HepG2 (cell line): ENCODE measurements at regions not wholly inside any gene's neighbourhood (a gene's known extent, or its start where the extent isn't known, plus 50 kb on each side); places are given as distances from the start of the nearest gene placed in this dataset.

Experiments used
- ATAC-seq: fragments of 200-7000 bp; cut with Tn5 transposase; 3 replicates; pipeline ENCODE4 v1.9.1; 2020; ENCODE audit warnings: mild to moderate bottlenecking, moderate library complexity
- BruUV-seq: library from RNA; stranded (reverse); fragments of 400-500 nt; replicated peaks from 2 replicates; lab custom pipeline; 2021; lab: Mats Ljungman, UMichigan
- CTCF ChIA-PET: fragments of 300-600 bp; formaldehyde crosslinking; extraction: SDS; loops from one replicate; lab custom pipeline; 2021; ENCODE audit warnings: low total read pairs, inconsistent platforms, low intra/inter-chr PET ratio; lab: Yijun Ruan, JAX
- POLR2A ChIA-PET: fragments of 350-600 bp; sonication (Branson Sonifier 250); formaldehyde crosslinking; loops from one replicate; lab custom pipeline; 2020; ENCODE audit warnings: antibody characterized with exemption, inconsistent platforms; lab: Yijun Ruan, JAX
- DNase-seq: peaks from one replicate; pipeline ENCODE4 v3.0.0-alpha.2; 2015; ENCODE audit warnings: low spot score
- FAIRE-seq: peaks from 3 replicates; lab custom pipeline; 2011; peaks lifted over from hg19 to GRCh38; lab: Jason Lieb, UNC
- H2AFZ ChIP-seq: one replicate; pipeline ENCODE4 v1.6.1; 2011; ENCODE audit warnings: low read length, inconsistent platforms
- H3K27ac ChIP-seq: fragments of 300-600 bp; 3 replicates; pipeline ENCODE4 v1.8.0; 2011; ENCODE audit warnings: mixed run types, mild to moderate bottlenecking, mixed read lengths, low read length, inconsistent platforms; ENCODE audit not compliant: insufficient read depth; ENCODE audit errors: extremely low read length
- H3K27me3 ChIP-seq, 2 experiments: fragments of 200-600 bp in 1 of 2; 2 replicates in 1 of 2; 3 replicates in 1 of 2; pipeline versions ENCODE4 v1.6.0 to v1.8.0; 2011; ENCODE audit warnings: low read length in 2 of 2, mild to moderate bottlenecking in 2 of 2, moderate library complexity in 2 of 2, inconsistent platforms in 1 of 2; ENCODE audit not compliant: insufficient read depth in 2 of 2, control insufficient read depth in 1 of 2
- H3K36me3 ChIP-seq, 2 experiments: fragments of 200-600 bp in 1 of 2; replicated peaks in 1 of 2; 2 replicates in 1 of 2; 3 replicates in 1 of 2; pipeline versions ENCODE4 v1.5.1 to v1.8.0; 2011; ENCODE audit warnings: low read length in 2 of 2, inconsistent platforms in 1 of 2; ENCODE audit not compliant: insufficient read depth in 2 of 2, control insufficient read depth in 1 of 2
- H3K4me1 ChIP-seq: 2 replicates; pipeline ENCODE4 v1.5.1; 2012; ENCODE audit warnings: low read length, inconsistent platforms; ENCODE audit not compliant: insufficient read depth
- H3K4me2 ChIP-seq: 2 replicates; pipeline ENCODE4 v1.6.0; 2011; ENCODE audit warnings: low read depth, low read length, inconsistent platforms
- H3K4me3 ChIP-seq, 3 experiments: fragments of 200-600 bp in 1 of 3; sonication (generic), shearing (Covaris generic) in 1 of 3; replicated peaks in 1 of 3; 2 replicates each; pipeline ENCODE4 v1.5.1; 2011 to 2016; ENCODE audit warnings: low read length in 3 of 3, inconsistent platforms in 2 of 3, low read depth in 2 of 3, mild to moderate bottlenecking in 2 of 3, control low read depth in 1 of 3, mixed read lengths in 1 of 3; ENCODE audit not compliant: insufficient read depth in 1 of 3
- H3K79me2 ChIP-seq: one replicate; pipeline ENCODE4 v1.6.1; 2011; ENCODE audit warnings: low read length, inconsistent platforms; ENCODE audit not compliant: insufficient read depth
- H3K9ac ChIP-seq: 2 replicates; pipeline ENCODE4 v1.6.0; 2011; ENCODE audit warnings: mild to moderate bottlenecking, low read depth, low read length, inconsistent platforms; ENCODE audit not compliant: insufficient read depth
- H3K9me3 ChIP-seq: 2 replicates; pipeline ENCODE4 v1.5.1; 2012; ENCODE audit warnings: mild to moderate bottlenecking, low read length
- H4K20me1 ChIP-seq: 2 replicates; pipeline ENCODE4 v1.6.0; 2011; ENCODE audit warnings: inconsistent platforms, mild to moderate bottlenecking, low read length, moderate library complexity; ENCODE audit not compliant: insufficient read depth
- CREB3 ChIP-seq: sonication (generic); formaldehyde crosslinking; IDR thresholded peaks from 2 replicates; pipeline ENCODE4 v1.5.0; 2020; ENCODE audit warnings: missing genetic modification reagents
- CSRNP1 ChIP-seq: sonication (generic); formaldehyde crosslinking; IDR thresholded peaks from 2 replicates; pipeline ENCODE4 v1.8.1; 2023; ENCODE audit warnings: mild to moderate bottlenecking, missing genetic modification reagents
- ETS1 ChIP-seq: sonication (generic); formaldehyde crosslinking; IDR thresholded peaks from 2 replicates; pipeline ENCODE4 v1.4.0; 2020; ENCODE audit warnings: missing genetic modification reagents
- HDAC1 ChIP-seq: sonication (generic); formaldehyde crosslinking; IDR thresholded peaks from 2 replicates; pipeline ENCODE4 v1.5.1; 2020; ENCODE audit warnings: mild to moderate bottlenecking, missing genetic modification reagents
- HOXA7 ChIP-seq: sonication (generic); formaldehyde crosslinking; IDR thresholded peaks from 2 replicates; pipeline ENCODE4 v1.8.1; 2022; ENCODE audit warnings: mild to moderate bottlenecking, missing genetic modification reagents, moderate library complexity
- JDP2 ChIP-seq: sonication (generic); formaldehyde crosslinking; IDR thresholded peaks from 2 replicates; pipeline ENCODE4 v1.8.1; 2022; ENCODE audit warnings: missing genetic modification reagents, borderline replicate concordance
- MYC ChIP-seq: sonication (generic); formaldehyde crosslinking; IDR thresholded peaks from 2 replicates; pipeline ENCODE4 v1.9.0; 2021; ENCODE audit warnings: missing genetic modification reagents, borderline replicate concordance
- PLRG1 ChIP-seq: fragments of 450-650 bp; conservative IDR thresholded peaks from 2 replicates; pipeline ENCODE4 v1.6.1; 2016
- REXO4 ChIP-seq: sonication (generic); formaldehyde crosslinking; IDR thresholded peaks from 2 replicates; pipeline ENCODE4 v1.8.0; 2022; ENCODE audit warnings: missing genetic modification reagents, mild to moderate bottlenecking, borderline replicate concordance
- RFXANK ChIP-seq: IDR thresholded peaks from 2 replicates; pipeline ENCODE4 v1.6.1; 2016
- SNRNP70 ChIP-seq: fragments of 200-400 bp; formaldehyde crosslinking; IDR thresholded peaks from 2 replicates; pipeline ENCODE4 v1.6.1; 2017; ENCODE audit warnings: mild to moderate bottlenecking, low read depth, low read length, moderate library complexity
- XBP1 ChIP-seq: sonication (generic); formaldehyde crosslinking; IDR thresholded peaks from 2 replicates; pipeline ENCODE4 v1.5.0; 2020; ENCODE audit warnings: missing genetic modification reagents
- ZFP36 ChIP-seq: fragments of 150-350 bp; IDR thresholded peaks from 2 replicates; pipeline ENCODE4 v1.6.1; 2018; ENCODE audit warnings: borderline replicate concordance, low read length, low read depth; ENCODE audit not compliant: partially characterized antibody
- ZNF572 ChIP-seq: sonication (generic); formaldehyde crosslinking; IDR thresholded peaks from 2 replicates; pipeline ENCODE4 v1.5.1; 2020; ENCODE audit warnings: mild to moderate bottlenecking, missing genetic modification reagents
- ZNF597 ChIP-seq: sonication (generic); formaldehyde crosslinking; IDR thresholded peaks from 2 replicates; pipeline ENCODE4 v1.5.0; 2020; ENCODE audit warnings: missing genetic modification reagents
- WGBS: methylation state at CpG from one replicate; pipeline ENCODE4 v1.1.6; 2017; ENCODE audit warnings: low lambda C conversion rate; 5-methylcytosine and 5-hydroxymethylcytosine counted together
- in situ Hi-C: cut with HindIII; loops from 2 replicates; pipeline ENCODE4 v1.10.0; 2017; ENCODE audit warnings: low pct_unique_long_range_greater_than_20kb; ENCODE audit not compliant: extremely low pct_ligation_motif_present
- intact Hi-C: fragments of 100-400 bp; cut with micrococcal nuclease; formaldehyde crosslinking; loops from one replicate; pipeline ENCODE4 v1.10.0; 2022; ENCODE audit not compliant: unreplicated experiment
- TF ChIP-seq, protein P1 (sequence below): sonication (generic); formaldehyde crosslinking; conservative IDR thresholded peaks from 2 replicates; pipeline ENCODE4 v1.4.0; 2020; ENCODE audit warnings: missing genetic modification reagents
- TF ChIP-seq, protein P2 (sequence below): sonication (generic); formaldehyde crosslinking; IDR thresholded peaks from 2 replicates; pipeline ENCODE4 v1.5.0; 2020; ENCODE audit warnings: missing genetic modification reagents
- TF ChIP-seq, protein P3 (sequence below): sonication (generic); formaldehyde crosslinking; IDR thresholded peaks from 2 replicates; pipeline ENCODE4 v1.8.0; 2022; ENCODE audit warnings: missing genetic modification reagents, low read depth, mild to moderate bottlenecking, borderline replicate concordance

DNA sequence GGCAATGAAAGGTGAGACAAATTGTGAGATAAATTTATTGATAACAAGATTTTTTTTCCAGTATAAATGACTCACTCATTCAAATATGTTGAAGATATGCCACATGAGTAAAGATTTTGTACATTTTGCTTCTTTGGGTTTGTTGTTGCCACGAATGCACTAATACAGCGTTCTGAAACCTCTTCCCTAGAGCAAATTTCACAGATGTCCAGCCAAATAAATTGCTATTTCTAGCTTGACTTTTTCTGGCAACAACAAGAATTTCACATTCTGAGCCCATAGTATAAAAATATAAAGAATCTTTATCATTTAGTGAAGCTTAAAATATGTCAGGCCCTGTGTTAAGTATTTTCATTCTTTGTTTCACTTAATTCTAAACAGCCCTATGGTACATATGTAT, 114.5 kb upstream of the COL24A1 start:
- Histone ChIP-seq H3K27ac (no peak overlapping the region), H4K20me1 (no peaks in the 10 kb centered on the region), H3K4me2 (no peak overlapping the region), H3K4me3 (no peak overlapping the region), H3K4me1 (no peaks in the 10 kb centered on the region), H2AFZ (no peak overlapping the region), H3K9me3 (no peaks in the 10 kb centered on the region), H3K36me3 (no peaks in the 10 kb centered on the region), H3K27me3 (no peaks in the 10 kb centered on the region), H3K9ac (no peak overlapping the region), H3K79me2 (no peaks in the 10 kb centered on the region)
- ChIA-PET POLR2A (no interaction called here), CTCF (no interaction called here)
- FAIRE-seq (no peak), ATAC-seq (no peak), DNase-seq (no peak)
- intact Hi-C loops = no loop called here
- 0% methylated on average over 2 of the region's 2 CpGs for WGBS
- in situ Hi-C loops = no loop called here
- no TSS peak for BruUV-seq
- no peak for TF ChIP-seq PLRG1
- no peak for TF ChIP-seq ZNF597
- no peak for TF ChIP-seq JDP2 (CRISPR knock-in tag)
- no peak for TF ChIP-seq REXO4 (CRISPR knock-in tag)
- TF ChIP-seq HOXA7 (CRISPR knock-in tag) = no peak
- no peak for TF ChIP-seq ETS1 (CRISPR knock-in tag)
- TF ChIP-seq XBP1 (CRISPR knock-in tag) = no peak
- no peak for TF ChIP-seq HDAC1 (CRISPR knock-in tag)
- no peak for TF ChIP-seq ZNF572 (CRISPR knock-in tag)
- no peak for TF ChIP-seq SNRNP70
- TF ChIP-seq, protein P1, sequence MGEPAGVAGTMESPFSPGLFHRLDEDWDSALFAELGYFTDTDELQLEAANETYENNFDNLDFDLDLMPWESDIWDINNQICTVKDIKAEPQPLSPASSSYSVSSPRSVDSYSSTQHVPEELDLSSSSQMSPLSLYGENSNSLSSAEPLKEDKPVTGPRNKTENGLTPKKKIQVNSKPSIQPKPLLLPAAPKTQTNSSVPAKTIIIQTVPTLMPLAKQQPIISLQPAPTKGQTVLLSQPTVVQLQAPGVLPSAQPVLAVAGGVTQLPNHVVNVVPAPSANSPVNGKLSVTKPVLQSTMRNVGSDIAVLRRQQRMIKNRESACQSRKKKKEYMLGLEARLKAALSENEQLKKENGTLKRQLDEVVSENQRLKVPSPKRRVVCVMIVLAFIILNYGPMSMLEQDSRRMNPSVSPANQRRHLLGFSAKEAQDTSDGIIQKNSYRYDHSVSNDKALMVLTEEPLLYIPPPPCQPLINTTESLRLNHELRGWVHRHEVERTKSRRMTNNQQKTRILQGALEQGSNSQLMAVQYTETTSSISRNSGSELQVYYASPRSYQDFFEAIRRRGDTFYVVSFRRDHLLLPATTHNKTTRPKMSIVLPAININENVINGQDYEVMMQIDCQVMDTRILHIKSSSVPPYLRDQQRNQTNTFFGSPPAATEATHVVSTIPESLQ (CRISPR knock-in tag) = no peak
- no peak for TF ChIP-seq CREB3
- TF ChIP-seq ZFP36 = no peak
- TF ChIP-seq CSRNP1 = no peak
- TF ChIP-seq, protein P2, sequence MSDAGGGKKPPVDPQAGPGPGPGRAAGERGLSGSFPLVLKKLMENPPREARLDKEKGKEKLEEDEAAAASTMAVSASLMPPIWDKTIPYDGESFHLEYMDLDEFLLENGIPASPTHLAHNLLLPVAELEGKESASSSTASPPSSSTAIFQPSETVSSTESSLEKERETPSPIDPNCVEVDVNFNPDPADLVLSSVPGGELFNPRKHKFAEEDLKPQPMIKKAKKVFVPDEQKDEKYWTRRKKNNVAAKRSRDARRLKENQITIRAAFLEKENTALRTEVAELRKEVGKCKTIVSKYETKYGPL (CRISPR knock-in tag) = no peak
- TF ChIP-seq MYC = no peak
- TF ChIP-seq, protein P3, sequence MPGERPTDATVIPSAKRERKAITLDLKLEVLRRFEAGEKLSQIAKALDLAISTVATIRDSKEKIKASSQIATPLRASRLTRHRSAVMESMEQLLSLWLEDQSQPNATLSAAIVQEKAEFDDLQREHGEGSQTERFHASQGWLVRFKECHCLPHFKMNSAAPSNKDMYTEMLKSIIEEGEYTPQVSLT (CRISPR knock-in tag) = no peak
- TF ChIP-seq RFXANK (CRISPR knock-in tag) = no peak
